NB4 (cell line): ENCODE measurements at regions not wholly inside any gene's neighbourhood (a gene's known extent, or its start where the extent isn't known, plus 50 kb on each side); places are given as distances from the start of the nearest gene placed in this dataset.

Experiments used
- DNase-seq: peaks from one replicate; pipeline ENCODE4 v3.0.0; 2010; ENCODE audit warnings: low read depth
- H3K4me3 ChIP-seq: one replicate; pipeline ENCODE4 v1.5.1; 2011; ENCODE audit warnings: mild to moderate bottlenecking, low read depth, low read length, moderate library complexity
- MAX ChIP-seq: IDR thresholded peaks from 2 replicates; pipeline ENCODE4 v1.6.1; 2011; ENCODE audit warnings: low read depth, low read length
- MYC ChIP-seq: IDR thresholded peaks from 2 replicates; pipeline ENCODE4 v1.6.1; 2011; ENCODE audit warnings: low read depth, low read length
- POLR2A ChIP-seq: IDR thresholded peaks from 2 replicates; pipeline ENCODE4 v1.6.1; 2011; ENCODE audit warnings: mild to moderate bottlenecking; ENCODE audit not compliant: insufficient read length; ENCODE audit errors: extremely low read depth
- TF ChIP-seq, protein P1 (sequence below): IDR thresholded peaks from one replicate; pipeline ENCODE4 v1.5.1; 2012; ENCODE audit warnings: low read depth, low read length

- DNase-seq = no peak
- H3K4me3 ChIP-seq = no peak overlapping the region
- no peak for TF ChIP-seq MAX
These were observed 504.9 kb downstream of the MCTP2 start for GRCh38 chr15:94736236-94736635.

DNA sequence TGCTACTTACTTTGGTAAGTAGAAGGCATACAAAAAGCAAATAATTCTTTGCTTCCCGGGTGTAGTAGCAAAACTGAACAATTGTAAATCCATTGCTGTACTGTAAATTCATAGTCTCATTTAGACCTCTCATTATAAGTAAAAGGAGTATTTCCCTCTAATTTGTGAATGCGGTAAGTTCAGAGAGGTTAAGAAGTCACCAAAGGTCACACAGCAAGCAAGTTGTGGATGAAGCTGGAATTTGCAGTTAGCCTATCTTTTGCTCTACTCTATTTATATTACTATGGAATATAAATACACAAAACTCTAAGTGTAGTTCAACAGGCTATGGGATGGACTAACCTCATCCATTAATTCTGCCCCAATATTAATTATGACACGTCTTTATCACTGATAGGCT, 508.3 kb downstream of the MCTP2 start:
- TF ChIP-seq, protein P1, sequence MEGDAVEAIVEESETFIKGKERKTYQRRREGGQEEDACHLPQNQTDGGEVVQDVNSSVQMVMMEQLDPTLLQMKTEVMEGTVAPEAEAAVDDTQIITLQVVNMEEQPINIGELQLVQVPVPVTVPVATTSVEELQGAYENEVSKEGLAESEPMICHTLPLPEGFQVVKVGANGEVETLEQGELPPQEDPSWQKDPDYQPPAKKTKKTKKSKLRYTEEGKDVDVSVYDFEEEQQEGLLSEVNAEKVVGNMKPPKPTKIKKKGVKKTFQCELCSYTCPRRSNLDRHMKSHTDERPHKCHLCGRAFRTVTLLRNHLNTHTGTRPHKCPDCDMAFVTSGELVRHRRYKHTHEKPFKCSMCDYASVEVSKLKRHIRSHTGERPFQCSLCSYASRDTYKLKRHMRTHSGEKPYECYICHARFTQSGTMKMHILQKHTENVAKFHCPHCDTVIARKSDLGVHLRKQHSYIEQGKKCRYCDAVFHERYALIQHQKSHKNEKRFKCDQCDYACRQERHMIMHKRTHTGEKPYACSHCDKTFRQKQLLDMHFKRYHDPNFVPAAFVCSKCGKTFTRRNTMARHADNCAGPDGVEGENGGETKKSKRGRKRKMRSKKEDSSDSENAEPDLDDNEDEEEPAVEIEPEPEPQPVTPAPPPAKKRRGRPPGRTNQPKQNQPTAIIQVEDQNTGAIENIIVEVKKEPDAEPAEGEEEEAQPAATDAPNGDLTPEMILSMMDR = no peak
- no peak for TF ChIP-seq POLR2A
- no peak for TF ChIP-seq MYC
- no peak for TF ChIP-seq MAX
- H3K4me3 ChIP-seq = no peak overlapping the region
- DNase-seq = no peak

- no peak for DNase-seq
- no peak overlapping the region for H3K4me3 ChIP-seq
- TF ChIP-seq, protein P1 = no peak
- TF ChIP-seq MYC (no peak), POLR2A (no peak), MAX (no peak)
These were observed 509.1 kb downstream of the MCTP2 start for GRCh38 chr15:94740469-94740868.

- TF ChIP-seq MYC (no peak), POLR2A (no peak), MAX (no peak)
- TF ChIP-seq, protein P1 = no peak
These were observed 512.3 kb downstream of the MCTP2 start for GRCh38 chr15:94743668-94744067.

GRCh38 chr15:94744080-94744793, 512.9 kb downstream of the MCTP2 start:
- TF ChIP-seq MAX (no peak), MYC (no peak), POLR2A (no peak)
- TF ChIP-seq, protein P1 = no peak
- no peak for DNase-seq

More at GRCh38 chr15:94743668-94744067, 512.3 kb downstream of the MCTP2 start:
- DNase-seq = no peak
- H3K4me3 ChIP-seq = no peak overlapping the region

GRCh38 chr15:94745371-94745770, 514.0 kb downstream of the MCTP2 start:
- TF ChIP-seq MYC (no peak), MAX (no peak)
- DNase-seq = no peak
- no peak overlapping the region for H3K4me3 ChIP-seq

More at GRCh38 chr15:94744080-94744793, 512.9 kb downstream of the MCTP2 start:
- no peak overlapping the region for H3K4me3 ChIP-seq
